GM18502 (cell line): ENCODE measurements at regions not wholly inside any gene's neighbourhood (a gene's known extent, or its start where the extent isn't known, plus 50 kb on each side); places are given as distances from the start of the nearest gene placed in this dataset.

ENCODE experiments used
- ATAC-seq: cut with Tn5 transposase; IDR thresholded peaks from one replicate; pipeline ENCODE4 v1.9.1; 2021; ENCODE audit warnings: mild to moderate bottlenecking; ENCODE audit not compliant: unreplicated experiment, poor library complexity

GRCh38 chr4:89604951-89605350 lies 232.0 kb downstream of the SNCA start:
- no peak for ATAC-seq

GRCh38 chr4:89599026-89599425 lies 237.9 kb downstream of the SNCA start:
- ATAC-seq: no peak

GRCh38 chr4:89598602-89599001 lies 238.4 kb downstream of the SNCA start:
- ATAC-seq: no peak

- ATAC-seq: no peak
Observed at GRCh38 chr4:89595125-89595789, 241.7 kb downstream of the SNCA start.

- no peak for ATAC-seq
Observed at GRCh38 chr4:89590128-89590527, 246.8 kb downstream of the SNCA start.

GRCh38 chr4:89588421-89588820 lies 248.5 kb downstream of the SNCA start:
- ATAC-seq: no peak

- ATAC-seq: no peak
Observed at GRCh38 chr4:89587364-89587763, 249.6 kb downstream of the SNCA start.

GRCh38 chr4:89586864-89587263 lies 250.1 kb downstream of the SNCA start:
- ATAC-seq: no peak

- ATAC-seq: no peak
Observed at GRCh38 chr4:89586318-89586717, 250.6 kb downstream of the SNCA start.

GRCh38 chr4:89582756-89583505 lies 254.0 kb downstream of the SNCA start:
- ATAC-seq: no peak

GRCh38 chr4:89579771-89580170 lies 257.2 kb downstream of the SNCA start:
- no peak for ATAC-seq

GRCh38 chr4:89576246-89576645 lies 260.7 kb downstream of the SNCA start:
- ATAC-seq: no peak

- ATAC-seq: no peak
Observed at GRCh38 chr4:89575840-89576239, 261.1 kb downstream of the SNCA start.

- ATAC-seq: no peak
Observed at GRCh38 chr4:89574176-89574575, 262.8 kb downstream of the SNCA start.

GRCh38 chr4:89573656-89574055 lies 263.3 kb downstream of the SNCA start:
- no peak for ATAC-seq

GRCh38 chr4:89572224-89572858 lies 264.6 kb downstream of the SNCA start:
- no peak for ATAC-seq

- ATAC-seq: no peak
Observed at GRCh38 chr4:89570931-89571330, 263.3 kb upstream of the GPRIN3 start.

- no peak for ATAC-seq
Observed at GRCh38 chr4:89567936-89568335, 260.3 kb upstream of the GPRIN3 start.

GRCh38 chr4:89563431-89563830 lies 255.8 kb upstream of the GPRIN3 start:
- no peak for ATAC-seq

- no peak for ATAC-seq
Observed at GRCh38 chr4:89562746-89563145, 255.1 kb upstream of the GPRIN3 start.

- ATAC-seq: no peak
Observed at GRCh38 chr4:89561048-89561447, 253.4 kb upstream of the GPRIN3 start.

GRCh38 chr4:89558147-89558546 lies 250.5 kb upstream of the GPRIN3 start:
- no peak for ATAC-seq
